ENCODE measurements at regions not wholly inside any gene's neighbourhood (a gene's known extent, or its start where the extent isn't known, plus 50 kb on each side); places are given as distances from the start of the nearest gene placed in this dataset.

- TF ChIP-seq CTCF (IDR thresholded peaks at IDR 0.05) (no peak), POLR2A (IDR thresholded peaks at IDR 0.05) (no peak)
These were observed 666.4 kb upstream of the NR3C2 start for GRCh38 chr4:149108626-149109025.
